Fibroblast of peridontal ligament (primary cell): ENCODE measurements at regions not wholly inside any gene's neighbourhood (a gene's known extent, or its start where the extent isn't known, plus 50 kb on each side); places are given as distances from the start of the nearest gene placed in this dataset.

ENCODE experiments used
- DNase-seq: peaks from one replicate; pipeline ENCODE4 v3.0.0-alpha.2; 2010; ENCODE audit errors: extremely low read depth

GRCh38 chr6:97813889-97814567, 531.0 kb upstream of the MMS22L start:
- no peak for DNase-seq

- no peak for DNase-seq
Observed at GRCh38 chr6:97815301-97815812, 532.3 kb upstream of the MMS22L start.

- peak; percentile 2 for DNase-seq
Observed at GRCh38 chr6:97816526-97816925, 533.5 kb upstream of the MMS22L start.

GRCh38 chr6:97819710-97820109, 536.7 kb upstream of the MMS22L start:
- no peak for DNase-seq

GRCh38 chr6:97820400-97820799, 537.4 kb upstream of the MMS22L start:
- DNase-seq, result no peak

- DNase-seq, result no peak
Observed at GRCh38 chr6:97822632-97823031, 539.6 kb upstream of the MMS22L start.

- DNase-seq, result peak; percentile 93
Observed at GRCh38 chr6:97841763-97842162, 558.7 kb upstream of the MMS22L start.

- peak; percentile 43 for DNase-seq
Observed at GRCh38 chr6:97842521-97842920, 559.5 kb upstream of the MMS22L start.

GRCh38 chr6:97849390-97849789, 566.4 kb upstream of the MMS22L start:
- no peak for DNase-seq

- peak; percentile 75 for DNase-seq
Observed at GRCh38 chr6:97850458-97851212, 567.6 kb upstream of the MMS22L start.

GRCh38 chr6:97863697-97864096, 580.7 kb upstream of the MMS22L start:
- no peak for DNase-seq

- DNase-seq, result no peak
Observed at GRCh38 chr6:97864366-97864765, 581.4 kb upstream of the MMS22L start.

GRCh38 chr6:97864826-97865225, 581.8 kb upstream of the MMS22L start:
- peak; percentile 4 for DNase-seq

GRCh38 chr6:97865612-97866011, 582.6 kb upstream of the MMS22L start:
- DNase-seq, result no peak

GRCh38 chr6:97866616-97867015, 583.6 kb upstream of the MMS22L start:
- no peak for DNase-seq

GRCh38 chr6:97867177-97867576, 584.2 kb upstream of the MMS22L start:
- DNase-seq, result no peak

GRCh38 chr6:97870273-97870672, 587.3 kb upstream of the MMS22L start:
- DNase-seq, result no peak

GRCh38 chr6:97876711-97877110, 593.7 kb upstream of the MMS22L start:
- DNase-seq, result no peak

GRCh38 chr6:97882755-97883154, 599.7 kb upstream of the MMS22L start:
- no peak for DNase-seq

GRCh38 chr6:97885325-97885724, 602.3 kb upstream of the MMS22L start:
- DNase-seq, result no peak

- no peak for DNase-seq
Observed at GRCh38 chr6:97885828-97886227, 602.8 kb upstream of the MMS22L start.

- no peak for DNase-seq
Observed at GRCh38 chr6:97901531-97901930, 618.5 kb upstream of the MMS22L start.

- DNase-seq, result no peak
Observed at GRCh38 chr6:97909380-97909779, 626.4 kb upstream of the MMS22L start.
